ENCODE measurements at regions not wholly inside any gene's neighbourhood (a gene's known extent, or its start where the extent isn't known, plus 50 kb on each side); places are given as distances from the start of the nearest gene placed in this dataset.

DNA sequence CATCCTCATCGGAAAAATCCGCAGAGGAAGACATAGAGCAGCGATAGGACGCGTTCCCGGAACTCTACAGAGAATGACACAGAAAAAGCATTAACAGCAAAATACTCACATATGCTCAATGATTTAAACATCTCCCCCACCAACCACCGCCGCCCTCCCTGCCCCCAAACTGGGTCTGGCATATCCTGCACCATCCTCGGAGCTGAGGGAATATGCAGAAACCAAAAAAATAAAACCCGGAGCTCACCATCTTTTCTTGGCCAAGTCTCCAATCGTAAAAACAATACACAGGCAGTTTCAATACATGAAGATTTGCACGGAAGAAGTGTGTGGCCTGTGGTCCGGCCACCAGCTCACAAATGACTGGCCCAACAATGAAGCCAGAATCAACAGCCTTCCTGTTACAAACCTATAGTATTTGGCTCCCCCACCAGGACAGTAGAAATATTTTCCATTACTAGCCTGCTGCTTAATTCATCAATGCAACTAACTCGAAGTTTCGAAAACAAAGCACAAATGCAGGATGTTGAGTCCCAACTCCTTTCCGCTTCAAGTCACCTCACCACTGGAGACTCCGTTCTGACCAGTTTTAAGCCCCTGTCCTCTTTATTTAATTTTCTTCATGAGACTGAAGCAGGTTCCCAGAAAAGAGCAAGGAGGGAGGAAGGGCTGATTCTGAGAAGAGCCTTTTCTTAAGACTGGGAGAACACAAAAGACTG, 103.2 kb upstream of the BEND6 start:
- Histone ChIP-seq H3K36me3 (ENCODE audit: control insufficient read depth, insufficient read depth, low read length) (no peaks in the 10 kb centered on the region), H3K27ac (ENCODE audit: insufficient read depth, low read length, poor library complexity, severe bottlenecking) (no peak overlapping the region), H3K27me3 (replicated peaks; ENCODE audit: control insufficient read depth, insufficient read depth, low read length, poor library complexity, severe bottlenecking) (peaks cover 4% of the 10 kb centered on the region), H3K9me3 (ENCODE audit: control insufficient read depth, low read length) (no peaks in the 10 kb centered on the region), H3K4me3 (ENCODE audit: insufficient read depth, low read depth, low read length, poor library complexity, severe bottlenecking) (no peak overlapping the region), H3K4me1 (ENCODE audit: control insufficient read depth, insufficient read depth, low read length, poor library complexity, severe bottlenecking) (peaks cover 10% of the 10 kb centered on the region)
- DNase-seq: no peak

DNA sequence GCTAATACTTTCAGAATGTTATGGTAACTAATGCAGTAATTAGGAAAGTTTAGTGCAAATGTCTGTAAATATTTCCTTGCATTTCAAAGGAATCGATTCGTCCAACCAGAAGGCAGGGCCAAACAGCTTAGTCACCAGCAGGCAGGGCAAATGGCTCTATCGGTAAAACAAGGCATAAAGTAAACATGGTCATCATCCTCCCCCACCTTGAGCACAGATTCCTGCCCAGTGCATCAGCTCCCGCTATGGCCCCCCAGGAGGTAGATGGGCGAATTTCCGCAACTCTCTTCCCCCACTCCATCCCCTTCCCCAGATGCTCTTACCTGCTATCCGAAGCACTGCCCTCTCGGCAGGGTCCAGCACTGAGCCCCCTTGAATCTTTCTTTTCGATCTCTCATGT, 103.8 kb upstream of the BEND6 start:
- no peak for DNase-seq
- Histone ChIP-seq H3K9me3 (ENCODE audit: control insufficient read depth, low read length) (no peaks in the 10 kb centered on the region), H3K4me1 (ENCODE audit: control insufficient read depth, insufficient read depth, low read length, poor library complexity, severe bottlenecking) (peaks cover 10% of the 10 kb centered on the region), H3K27me3 (replicated peaks; ENCODE audit: control insufficient read depth, insufficient read depth, low read length, poor library complexity, severe bottlenecking) (peaks cover 4% of the 10 kb centered on the region), H3K27ac (ENCODE audit: insufficient read depth, low read length, poor library complexity, severe bottlenecking) (no peak overlapping the region), H3K4me3 (ENCODE audit: insufficient read depth, low read depth, low read length, poor library complexity, severe bottlenecking) (no peak overlapping the region), H3K36me3 (ENCODE audit: control insufficient read depth, insufficient read depth, low read length) (no peaks in the 10 kb centered on the region)

DNA sequence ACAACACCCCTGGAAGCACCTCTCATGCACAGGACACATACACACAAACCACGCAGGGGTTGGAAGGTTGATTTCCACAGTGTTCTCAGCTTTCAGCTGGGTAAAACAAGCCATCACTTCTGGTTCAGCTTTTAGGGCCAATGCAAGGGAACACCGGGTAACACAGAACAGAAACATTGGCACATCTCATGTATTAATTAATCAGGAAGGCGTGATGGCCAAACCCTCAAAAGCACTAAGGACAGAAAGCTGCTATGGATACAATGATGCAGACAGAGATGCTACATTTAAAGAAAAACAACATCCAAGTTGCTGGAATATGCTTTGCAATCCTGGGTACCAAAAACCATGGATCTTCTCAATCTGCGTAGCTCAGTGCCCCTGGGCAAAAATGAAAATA, 104.3 kb upstream of the BEND6 start:
- Histone ChIP-seq H3K4me3 (ENCODE audit: insufficient read depth, low read depth, low read length, poor library complexity, severe bottlenecking) (no peak overlapping the region), H3K27me3 (replicated peaks; ENCODE audit: control insufficient read depth, insufficient read depth, low read length, poor library complexity, severe bottlenecking) (peaks cover 4% of the 10 kb centered on the region), H3K27ac (ENCODE audit: insufficient read depth, low read length, poor library complexity, severe bottlenecking) (no peak overlapping the region), H3K9me3 (ENCODE audit: control insufficient read depth, low read length) (no peaks in the 10 kb centered on the region), H3K4me1 (ENCODE audit: control insufficient read depth, insufficient read depth, low read length, poor library complexity, severe bottlenecking) (peaks cover 10% of the 10 kb centered on the region), H3K36me3 (ENCODE audit: control insufficient read depth, insufficient read depth, low read length) (no peaks in the 10 kb centered on the region)
- no peak for DNase-seq

DNA sequence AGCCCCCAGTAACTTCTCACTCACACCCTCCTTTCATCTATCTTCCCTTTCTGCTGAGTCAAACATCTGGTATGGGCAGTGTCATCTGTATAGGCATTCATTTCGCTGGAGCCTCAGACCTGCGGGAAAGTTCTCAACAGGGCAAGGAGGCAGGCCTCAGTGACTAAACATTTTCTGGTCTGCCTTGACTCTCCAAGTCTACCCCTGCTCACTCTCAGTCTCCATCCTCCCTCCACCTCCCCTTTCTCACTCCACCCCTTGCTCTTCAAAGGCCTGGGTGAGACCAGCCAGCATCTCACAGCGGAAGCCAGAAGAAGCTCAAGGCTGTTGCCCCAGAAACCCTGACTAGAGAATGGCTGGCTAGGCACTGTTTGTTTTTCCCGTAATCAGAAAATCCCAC, 105.0 kb upstream of the BEND6 start:
- DNase-seq: no peak
- Histone ChIP-seq H3K4me3 (ENCODE audit: insufficient read depth, low read depth, low read length, poor library complexity, severe bottlenecking) (no peak overlapping the region), H3K4me1 (ENCODE audit: control insufficient read depth, insufficient read depth, low read length, poor library complexity, severe bottlenecking) (peaks cover 10% of the 10 kb centered on the region), H3K27ac (ENCODE audit: insufficient read depth, low read length, poor library complexity, severe bottlenecking) (no peak overlapping the region), H3K9me3 (ENCODE audit: control insufficient read depth, low read length) (no peaks in the 10 kb centered on the region), H3K27me3 (replicated peaks; ENCODE audit: control insufficient read depth, insufficient read depth, low read length, poor library complexity, severe bottlenecking) (peaks cover 4% of the 10 kb centered on the region), H3K36me3 (ENCODE audit: control insufficient read depth, insufficient read depth, low read length) (no peaks in the 10 kb centered on the region)

DNA sequence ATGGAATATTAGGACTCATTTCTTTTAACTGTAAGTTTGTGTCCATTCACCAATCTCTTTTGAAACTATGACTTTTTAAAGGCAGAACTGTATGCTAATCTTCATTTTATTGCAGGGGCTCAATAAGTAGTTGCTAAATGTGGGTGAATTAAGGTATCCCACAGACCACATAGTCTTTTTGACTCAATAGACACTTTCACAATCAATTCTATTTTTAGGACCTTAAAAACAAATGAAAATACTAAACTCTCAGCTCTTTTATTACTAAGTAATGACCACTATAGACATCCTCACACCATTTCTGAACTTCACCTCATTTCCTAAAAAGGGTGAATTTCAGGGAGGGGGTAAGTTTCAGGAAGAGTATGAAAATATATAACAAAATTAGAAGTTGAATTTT, 106.8 kb upstream of the BEND6 start:
- H3K27me3 ChIP-seq (replicated peaks; ENCODE audit: control insufficient read depth, insufficient read depth, low read length, poor library complexity, severe bottlenecking): peaks cover 4% of the 10 kb centered on the region
- H3K27ac ChIP-seq (ENCODE audit: insufficient read depth, low read length, poor library complexity, severe bottlenecking): no peak overlapping the region
- no peak for DNase-seq
- H3K36me3 ChIP-seq (ENCODE audit: control insufficient read depth, insufficient read depth, low read length): no peaks in the 10 kb centered on the region
- no peaks in the 10 kb centered on the region for H3K9me3 ChIP-seq (ENCODE audit: control insufficient read depth, low read length)
- peaks cover 10% of the 10 kb centered on the region for H3K4me1 ChIP-seq (ENCODE audit: control insufficient read depth, insufficient read depth, low read length, poor library complexity, severe bottlenecking)
- no peak overlapping the region for H3K4me3 ChIP-seq (ENCODE audit: insufficient read depth, low read depth, low read length, poor library complexity, severe bottlenecking)

DNA sequence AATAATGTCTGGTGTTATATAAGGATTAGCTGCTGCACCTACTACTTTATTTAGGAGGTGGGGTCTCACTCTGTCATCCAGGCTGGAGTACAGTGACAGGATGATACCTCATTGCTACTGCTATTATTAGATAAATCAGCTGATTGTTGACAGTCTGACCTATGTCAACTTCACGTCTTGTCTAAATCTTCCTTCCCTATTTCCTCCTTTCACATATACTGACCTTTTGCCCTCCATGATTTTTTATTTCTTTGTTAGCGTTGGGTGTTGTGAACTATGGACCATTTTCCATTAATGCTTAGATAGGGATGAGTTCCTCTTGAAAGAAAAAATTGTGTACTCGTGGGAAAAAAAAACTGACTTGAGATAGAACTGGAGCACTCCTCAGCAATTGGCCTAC, 109.9 kb upstream of the BEND6 start:
- DNase-seq: no peak
- no peaks in the 10 kb centered on the region for H3K9me3 ChIP-seq (ENCODE audit: control insufficient read depth, low read length)
- H3K27ac ChIP-seq (ENCODE audit: insufficient read depth, low read length, poor library complexity, severe bottlenecking): no peak overlapping the region
- no peak overlapping the region for H3K4me3 ChIP-seq (ENCODE audit: insufficient read depth, low read depth, low read length, poor library complexity, severe bottlenecking)
- no peaks in the 10 kb centered on the region for H3K36me3 ChIP-seq (ENCODE audit: control insufficient read depth, insufficient read depth, low read length)
- peaks cover 6% of the 10 kb centered on the region for H3K27me3 ChIP-seq (replicated peaks; ENCODE audit: control insufficient read depth, insufficient read depth, low read length, poor library complexity, severe bottlenecking)
- no peaks in the 10 kb centered on the region for H3K4me1 ChIP-seq (ENCODE audit: control insufficient read depth, insufficient read depth, low read length, poor library complexity, severe bottlenecking)

DNA sequence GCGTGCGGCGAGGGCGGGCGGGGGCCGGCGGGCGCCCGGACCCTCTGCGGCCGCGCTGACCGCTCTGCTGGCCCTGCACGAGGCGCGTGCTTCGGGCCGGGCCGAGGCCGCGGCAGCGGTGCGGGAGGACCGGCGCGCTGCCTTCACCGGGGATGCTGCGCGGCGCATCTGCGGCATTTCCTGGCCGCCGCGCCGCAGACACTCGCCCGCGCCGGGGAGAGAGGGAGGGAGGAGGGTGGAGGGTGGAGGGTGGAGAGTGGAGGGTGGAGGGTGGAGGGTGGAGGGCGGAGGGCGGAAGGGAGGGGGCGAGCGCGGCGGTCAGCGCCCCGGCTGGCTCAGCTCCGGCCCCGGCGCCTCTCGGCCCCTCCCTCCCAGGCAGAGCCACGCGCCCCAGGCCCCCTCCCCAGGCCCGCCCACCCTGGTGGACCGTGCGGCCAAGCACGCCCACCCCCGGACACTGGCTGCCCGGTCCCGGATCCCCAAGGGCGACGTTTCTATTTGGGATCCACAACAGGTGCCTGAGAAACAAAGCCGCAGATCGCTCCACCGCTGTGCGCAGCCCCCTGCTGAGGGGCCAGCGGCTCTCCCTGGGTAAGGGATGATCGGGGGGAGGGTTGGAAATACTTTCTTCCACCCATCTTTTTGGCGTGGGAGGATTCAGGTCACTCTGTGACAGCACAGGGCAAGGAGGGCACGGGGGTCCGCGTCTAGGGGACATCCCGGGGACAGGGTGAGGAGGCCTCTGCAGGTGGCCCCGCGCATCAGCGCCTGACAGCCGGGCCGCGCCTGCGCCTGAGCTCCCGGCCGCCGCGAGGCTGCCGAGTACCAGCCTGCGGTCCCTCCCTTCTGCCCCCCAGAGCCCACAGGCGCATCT, 111.2 kb upstream of the BEND6 start:
- Histone ChIP-seq H3K4me3 (ENCODE audit: insufficient read depth, low read depth, low read length, poor library complexity, severe bottlenecking) (peak overlapping the region; percentile 46), H3K27me3 (replicated peaks; ENCODE audit: control insufficient read depth, insufficient read depth, low read length, poor library complexity, severe bottlenecking) (peaks cover 3% of the 10 kb centered on the region), H3K4me1 (ENCODE audit: control insufficient read depth, insufficient read depth, low read length, poor library complexity, severe bottlenecking) (no peaks in the 10 kb centered on the region), H3K27ac (ENCODE audit: insufficient read depth, low read length, poor library complexity, severe bottlenecking) (peak overlapping the region; percentile 25), H3K36me3 (ENCODE audit: control insufficient read depth, insufficient read depth, low read length) (no peaks in the 10 kb centered on the region), H3K9me3 (ENCODE audit: control insufficient read depth, low read length) (no peaks in the 10 kb centered on the region)
- peak in 1 of 3 donors; percentile 19 for DNase-seq

DNA sequence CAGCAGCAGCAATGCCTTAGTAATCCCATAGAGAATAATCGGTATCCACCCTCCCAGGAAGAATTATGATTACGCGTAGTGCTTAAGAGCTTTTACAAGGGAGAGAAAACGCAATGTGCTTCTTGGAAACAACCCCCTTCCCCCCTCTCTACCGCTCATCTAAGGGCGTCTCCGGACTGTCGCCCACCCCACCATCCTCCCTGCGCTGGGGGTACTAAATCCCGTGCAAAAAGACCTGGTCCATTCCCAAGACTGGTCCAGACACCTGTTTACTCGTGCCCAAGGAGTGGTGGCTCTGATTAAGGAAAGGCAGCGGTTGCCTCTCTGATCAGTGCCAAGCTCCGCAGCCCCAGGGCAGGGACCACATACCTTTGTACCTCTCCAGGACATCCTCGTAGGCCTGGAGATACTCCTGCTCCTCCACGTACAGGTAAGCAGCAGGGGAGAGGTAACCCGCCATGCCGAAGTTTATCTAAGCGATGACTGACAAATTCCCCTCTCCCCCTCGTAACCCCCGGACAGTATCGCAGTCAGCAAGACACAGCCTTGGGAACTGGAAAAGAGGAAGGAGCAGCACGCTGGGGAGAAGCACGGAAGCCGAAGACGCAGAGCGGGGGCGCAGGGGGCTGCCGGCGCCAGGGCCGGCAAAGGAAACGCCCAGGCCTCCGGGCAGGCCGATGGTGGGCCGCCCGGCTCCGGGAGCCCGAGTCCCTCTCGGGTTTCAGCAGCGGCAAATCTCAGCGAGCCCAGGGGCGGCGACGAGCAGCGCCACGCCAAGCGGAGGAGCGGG, 112.0 kb upstream of the BEND6 start:
- peak overlapping the region; percentile 43 for H3K4me3 ChIP-seq (ENCODE audit: insufficient read depth, low read depth, low read length, poor library complexity, severe bottlenecking)
- H3K9me3 ChIP-seq (ENCODE audit: control insufficient read depth, low read length): no peaks in the 10 kb centered on the region
- no peaks in the 10 kb centered on the region for H3K36me3 ChIP-seq (ENCODE audit: control insufficient read depth, insufficient read depth, low read length)
- no peak for DNase-seq
- H3K4me1 ChIP-seq (ENCODE audit: control insufficient read depth, insufficient read depth, low read length, poor library complexity, severe bottlenecking): no peaks in the 10 kb centered on the region
- peaks cover 3% of the 10 kb centered on the region for H3K27me3 ChIP-seq (replicated peaks; ENCODE audit: control insufficient read depth, insufficient read depth, low read length, poor library complexity, severe bottlenecking)
- H3K27ac ChIP-seq (ENCODE audit: insufficient read depth, low read length, poor library complexity, severe bottlenecking): no peak overlapping the region

DNA sequence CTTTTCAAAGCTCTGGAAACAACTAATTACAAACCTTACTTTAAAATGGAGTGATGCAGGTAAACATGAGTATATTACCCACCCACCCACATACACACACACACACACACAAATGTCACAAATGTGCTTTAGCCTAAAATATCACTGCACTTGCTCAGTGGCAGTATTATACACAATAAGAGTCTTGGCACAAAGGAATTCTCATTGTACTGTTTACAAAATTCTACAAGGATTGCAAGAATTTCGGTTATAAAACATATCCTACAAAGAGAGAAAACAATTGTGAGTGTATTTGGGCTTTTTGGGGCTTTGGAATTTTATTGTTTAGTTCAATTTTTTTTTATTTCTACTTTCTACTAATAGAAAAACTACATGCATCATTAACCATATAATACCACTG, 113.2 kb upstream of the BEND6 start:
- H3K27me3 ChIP-seq (replicated peaks; ENCODE audit: control insufficient read depth, insufficient read depth, low read length, poor library complexity, severe bottlenecking): peaks cover 3% of the 10 kb centered on the region
- H3K4me3 ChIP-seq (ENCODE audit: insufficient read depth, low read depth, low read length, poor library complexity, severe bottlenecking): no peak overlapping the region
- H3K9me3 ChIP-seq (ENCODE audit: control insufficient read depth, low read length): no peaks in the 10 kb centered on the region
- no peak overlapping the region for H3K27ac ChIP-seq (ENCODE audit: insufficient read depth, low read length, poor library complexity, severe bottlenecking)
- H3K4me1 ChIP-seq (ENCODE audit: control insufficient read depth, insufficient read depth, low read length, poor library complexity, severe bottlenecking): no peaks in the 10 kb centered on the region
- no peak for DNase-seq
- no peaks in the 10 kb centered on the region for H3K36me3 ChIP-seq (ENCODE audit: control insufficient read depth, insufficient read depth, low read length)

DNA sequence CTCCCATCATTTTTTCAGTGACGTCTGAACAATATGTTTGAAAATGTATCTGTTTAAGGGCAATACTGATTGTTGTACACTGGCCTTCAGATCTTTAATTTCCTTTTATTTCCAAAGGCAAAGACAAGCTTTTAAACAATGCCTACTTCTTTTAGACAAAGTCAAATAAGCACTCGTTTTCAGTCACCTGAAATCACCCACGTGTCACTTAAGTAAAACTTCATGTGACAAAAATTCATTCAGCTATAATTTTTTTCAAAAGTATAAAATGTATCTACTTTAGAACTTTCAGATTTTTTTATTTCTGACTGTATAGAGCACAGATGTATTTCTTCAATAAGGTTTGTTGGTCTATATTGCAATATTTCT, 113.5 kb upstream of the BEND6 start:
- H3K4me1 ChIP-seq (ENCODE audit: control insufficient read depth, insufficient read depth, low read length, poor library complexity, severe bottlenecking): no peaks in the 10 kb centered on the region
- H3K27ac ChIP-seq (ENCODE audit: insufficient read depth, low read length, poor library complexity, severe bottlenecking): no peak overlapping the region
- no peaks in the 10 kb centered on the region for H3K36me3 ChIP-seq (ENCODE audit: control insufficient read depth, insufficient read depth, low read length)
- H3K4me3 ChIP-seq (ENCODE audit: insufficient read depth, low read depth, low read length, poor library complexity, severe bottlenecking): no peak overlapping the region
- no peaks in the 10 kb centered on the region for H3K9me3 ChIP-seq (ENCODE audit: control insufficient read depth, low read length)
- peaks cover 3% of the 10 kb centered on the region for H3K27me3 ChIP-seq (replicated peaks; ENCODE audit: control insufficient read depth, insufficient read depth, low read length, poor library complexity, severe bottlenecking)
- no peak for DNase-seq

Measured in effector memory CD4-positive, alpha-beta T cell (primary cell).